HL-60 (cell line): ENCODE measurements at regions not wholly inside any gene's neighbourhood (a gene's known extent, or its start where the extent isn't known, plus 50 kb on each side); places are given as distances from the start of the nearest gene placed in this dataset.

ENCODE experiments used
- DNase-seq, 2 experiments: peaks; one replicate each; pipeline ENCODE4 v3.0.0-alpha.2; 2010 to 2020; ENCODE audit warnings: low read depth in 1 of 2, low spot score in 1 of 2
- H3K27ac ChIP-seq: fragments of 250-450 bp; sonication (Bioruptor Pico); replicated peaks from 2 replicates; pipeline ENCODE4 v1.5.1; 2020; ENCODE audit warnings: mild to moderate bottlenecking, moderate library complexity
- H3K27me3 ChIP-seq: fragments of 250-450 bp; sonication (Bioruptor Pico); 2 replicates; pipeline ENCODE4 v1.5.1; 2021; ENCODE audit warnings: mild to moderate bottlenecking, moderate library complexity; ENCODE audit not compliant: insufficient read depth, poor library complexity, severe bottlenecking
- H3K4me3 ChIP-seq: replicated peaks from 2 replicates; pipeline ENCODE4 v1.5.1; 2011; ENCODE audit warnings: mild to moderate bottlenecking, control low read depth, low read length; ENCODE audit not compliant: insufficient read depth
- CTCF ChIP-seq: IDR thresholded peaks from one replicate; pipeline ENCODE4 v1.5.1; 2011; ENCODE audit warnings: low read length, control low read depth, inconsistent platforms; ENCODE audit not compliant: insufficient read depth
- GABPA ChIP-seq: IDR thresholded peaks from 2 replicates; pipeline ENCODE4 v1.6.1; 2012; ENCODE audit warnings: low read depth
- POLR2AphosphoS5 ChIP-seq: IDR thresholded peaks from 2 replicates; pipeline ENCODE4 v1.6.1; 2012; ENCODE audit warnings: low read depth
- REST ChIP-seq: IDR thresholded peaks from 2 replicates; pipeline ENCODE4 v1.6.1; 2012; ENCODE audit warnings: low read depth; ENCODE audit not compliant: insufficient replicate concordance
- SPI1 ChIP-seq: IDR thresholded peaks from 2 replicates; pipeline ENCODE4 v1.6.1; 2012; ENCODE audit warnings: low read depth, mild to moderate bottlenecking, borderline replicate concordance

GRCh38 chr2:37826611-37827010, 98.5 kb upstream of the RMDN2 start:
- TF ChIP-seq SPI1 = no peak
- TF ChIP-seq CTCF = no peak
- no peak for TF ChIP-seq GABPA
- TF ChIP-seq REST = no peak
- no peak for TF ChIP-seq POLR2AphosphoS5
- no peaks in the 10 kb centered on the region for H3K27me3 ChIP-seq
- DNase-seq = no peak
- H3K27ac ChIP-seq = no peak overlapping the region
- H3K4me3 ChIP-seq = no peak overlapping the region

- TF ChIP-seq CTCF = no peak
- TF ChIP-seq REST = no peak
- no peak for TF ChIP-seq GABPA
- TF ChIP-seq POLR2AphosphoS5 = no peak
- TF ChIP-seq SPI1 = no peak
- no peak overlapping the region for H3K4me3 ChIP-seq
- no peak overlapping the region for H3K27ac ChIP-seq
These were observed 97.6 kb upstream of the RMDN2 start for GRCh38 chr2:37827455-37827854.

GRCh38 chr2:37827911-37828511, 97.1 kb upstream of the RMDN2 start:
- DNase-seq = no peak
- Histone ChIP-seq H3K27ac (peak overlapping the region; percentile 65), H3K27me3 (no peaks in the 10 kb centered on the region), H3K4me3 (no peak overlapping the region)
- TF ChIP-seq GABPA (no peak), REST (no peak), POLR2AphosphoS5 (no peak), CTCF (no peak), SPI1 (no peak)

More at GRCh38 chr2:37827455-37827854, 97.6 kb upstream of the RMDN2 start:
- DNase-seq = no peak
- H3K27me3 ChIP-seq = no peaks in the 10 kb centered on the region
